Endothelial cell of umbilical vein (primary cell): ENCODE measurements at regions not wholly inside any gene's neighbourhood (a gene's known extent, or its start where the extent isn't known, plus 50 kb on each side); places are given as distances from the start of the nearest gene placed in this dataset.

Experiments used
- BruUV-seq: library from RNA; stranded (reverse); fragments of 400-500 nt; replicated peaks from 2 replicates; lab custom pipeline; 2021; lab: Mats Ljungman, UMichigan
- CTCF ChIA-PET: fragments of 300-600, 350-600 bp; sonication (Branson Sonifier 250); formaldehyde crosslinking; loops from one replicate; lab custom pipeline; 2021; ENCODE audit warnings: antibody characterized with exemption, inconsistent platforms; lab: Charles Lee
- POLR2A ChIA-PET: fragments of 300-600, 350-600 bp; sonication (Branson Sonifier 250); formaldehyde crosslinking; loops from one replicate; lab custom pipeline; 2021; ENCODE audit warnings: antibody characterized with exemption, inconsistent platforms; lab: Charles Lee
- DNase-seq: peaks from one replicate; pipeline ENCODE4 v3.0.0-alpha.2; 2011; ENCODE audit warnings: low read depth, low spot score
- FAIRE-seq: peaks from 2 replicates; lab custom pipeline; 2011; peaks lifted over from hg19 to GRCh38; lab: Jason Lieb, UNC
- H2AFZ ChIP-seq: 2 replicates; pipeline ENCODE4 v1.6.0; 2012; ENCODE audit warnings: low read depth, low read length, control low read depth, inconsistent platforms
- H3K27ac ChIP-seq: 2 replicates; pipeline ENCODE4 v1.5.1; 2011; ENCODE audit warnings: low read depth, mild to moderate bottlenecking, control low read depth, low read length, moderate library complexity; ENCODE audit not compliant: insufficient read depth
- H3K27me3 ChIP-seq, 2 experiments: 2 replicates each; pipeline versions ENCODE4 v1.6.0 to v1.6.1; 2011; ENCODE audit warnings: low read length in 2 of 2, mixed read lengths in 1 of 2; ENCODE audit not compliant: control insufficient read depth in 2 of 2, insufficient read depth in 2 of 2
- H3K36me3 ChIP-seq, 2 experiments: 2 replicates in 1 of 2; 3 replicates in 1 of 2; pipeline ENCODE4 v1.5.1; 2011; ENCODE audit warnings: low read length in 2 of 2, mild to moderate bottlenecking in 1 of 2, moderate library complexity in 1 of 2; ENCODE audit not compliant: control insufficient read depth in 2 of 2, insufficient read depth in 2 of 2; ENCODE audit errors: extremely low read depth in 1 of 2
- H3K4me1 ChIP-seq: 3 replicates; pipeline ENCODE4 v1.5.1; 2011; ENCODE audit warnings: mild to moderate bottlenecking, low read length; ENCODE audit not compliant: control insufficient read depth, insufficient read depth; ENCODE audit errors: extremely low read depth
- H3K4me2 ChIP-seq: 2 replicates; pipeline ENCODE4 v1.6.1; 2011; ENCODE audit warnings: low read length, control low read depth, mixed read lengths; ENCODE audit not compliant: insufficient read depth
- H3K4me3 ChIP-seq, 3 experiments: fragments of 200-600 bp in 1 of 3; sonication (generic), shearing (Covaris generic) in 1 of 3; replicated peaks in 1 of 3; 2 replicates each; pipeline ENCODE4 v1.5.1; 2011 to 2016; ENCODE audit warnings: control low read depth in 3 of 3, low read length in 3 of 3, mild to moderate bottlenecking in 2 of 3, inconsistent platforms in 1 of 3, low read depth in 1 of 3, moderate library complexity in 1 of 3; ENCODE audit not compliant: insufficient read depth in 1 of 3
- H3K79me2 ChIP-seq: 2 replicates; pipeline ENCODE4 v1.6.0; 2012; ENCODE audit warnings: low read length, inconsistent platforms; ENCODE audit not compliant: control insufficient read depth, insufficient read depth
- H3K9ac ChIP-seq: replicated peaks from 2 replicates; pipeline ENCODE3; 2011; ENCODE audit warnings: low read length, control low read depth; ENCODE audit not compliant: insufficient read depth; ENCODE audit errors: extremely low read depth
- H3K9me1 ChIP-seq: replicated peaks from 3 replicates; pipeline ENCODE4 v1.6.0; 2011; ENCODE audit warnings: mild to moderate bottlenecking, low read length; ENCODE audit not compliant: control insufficient read depth, insufficient read depth; ENCODE audit errors: extremely low read depth
- H3K9me3 ChIP-seq: replicated peaks from 2 replicates; pipeline ENCODE4 v1.5.1; 2012; ENCODE audit warnings: low read length, inconsistent platforms; ENCODE audit not compliant: control insufficient read depth, insufficient read depth
- H4K20me1 ChIP-seq: replicated peaks from 2 replicates; pipeline ENCODE3; 2011; ENCODE audit warnings: mild to moderate bottlenecking, low read length; ENCODE audit not compliant: control insufficient read depth, insufficient read depth; ENCODE audit errors: extremely low read depth
- EZH2 ChIP-seq: IDR thresholded peaks from 2 replicates; pipeline ENCODE4 v1.6.1; 2012; ENCODE audit warnings: borderline replicate concordance, low read depth, mild to moderate bottlenecking, moderate library complexity, low read length, inconsistent platforms; ENCODE audit not compliant: severe bottlenecking
- FOS ChIP-seq: IDR thresholded peaks from 2 replicates; pipeline ENCODE4 v1.6.1; 2011; ENCODE audit warnings: mild to moderate bottlenecking, low read length, moderate library complexity, borderline replicate concordance; ENCODE audit not compliant: insufficient read depth
- GATA2 ChIP-seq: IDR thresholded peaks from 2 replicates; pipeline ENCODE4 v1.7.0; 2011; ENCODE audit warnings: low read depth, mild to moderate bottlenecking, moderate library complexity, mixed read lengths, low read length; ENCODE audit not compliant: insufficient read length, insufficient read depth
- JUN ChIP-seq: IDR thresholded peaks from 2 replicates; pipeline ENCODE4 v1.6.1; 2011; ENCODE audit warnings: borderline replicate concordance, low read depth; ENCODE audit not compliant: insufficient read length, insufficient read depth
- MYC ChIP-seq: IDR thresholded peaks from one replicate; pipeline ENCODE4 v1.6.1; 2011; ENCODE audit warnings: mild to moderate bottlenecking, low read depth, low read length
- POLR2A ChIP-seq: IDR thresholded peaks from 2 replicates; pipeline ENCODE4 v1.6.1; 2012; ENCODE audit warnings: low read depth, mild to moderate bottlenecking, control low read depth, low read length
- POLR2AphosphoS5 ChIP-seq: IDR thresholded peaks from 2 replicates; pipeline ENCODE4 v1.6.1; 2012; ENCODE audit warnings: low read depth, mild to moderate bottlenecking, control low read depth, low read length, moderate library complexity; ENCODE audit not compliant: insufficient read depth
- dilution Hi-C: fragments of 300-500 bp; cut with MboI; formaldehyde crosslinking; loops from one replicate; pipeline ENCODE4 v1.15.0; 2019; ENCODE audit warnings: low sequenced_read_pairs; ENCODE audit not compliant: extremely low pct_ligation_motif_present
- intact Hi-C: fragments of 100-400 bp; cut with micrococcal nuclease; formaldehyde crosslinking; loops from one replicate; pipeline ENCODE4 v1.10.0; 2022
- TF ChIP-seq, protein P1 (sequence below), 2 donors: IDR thresholded peaks; 1 replicate in 1 of 2; 2 replicates in 1 of 2; pipeline ENCODE4 v1.5.1; 2011; ENCODE audit warnings: low read length in 2 of 2, mild to moderate bottlenecking in 2 of 2, moderate library complexity in 2 of 2, control low read depth in 1 of 2, inconsistent platforms in 1 of 2, low read depth in 1 of 2; ENCODE audit not compliant: insufficient read depth in 1 of 2; ENCODE audit errors: extremely low read depth in 1 of 2
- TF ChIP-seq, protein P2 (sequence below): IDR thresholded peaks from 2 replicates; pipeline ENCODE4 v1.6.1; 2011; ENCODE audit not compliant: insufficient read depth, insufficient read length

DNA sequence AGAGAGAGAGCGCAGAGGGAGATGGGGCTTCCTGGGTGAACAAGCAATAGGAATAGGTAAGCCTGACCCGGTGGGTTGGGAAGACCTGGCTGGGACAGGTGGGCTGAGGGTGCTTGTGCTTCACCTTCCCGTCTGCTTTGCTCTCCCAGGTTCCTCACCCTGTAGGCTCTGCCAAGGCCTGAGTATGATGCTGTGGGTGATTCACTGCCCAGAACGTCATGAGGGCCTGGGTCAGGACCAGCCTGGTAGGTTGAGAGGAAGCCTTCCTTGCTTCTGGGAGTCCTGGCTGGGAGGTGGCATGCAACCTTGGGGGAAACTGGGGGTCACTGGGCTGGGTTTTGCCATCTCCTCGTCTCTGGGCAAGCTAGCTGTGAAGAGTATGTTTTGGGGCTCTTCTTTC lies 220.2 kb upstream of the APCDD1 start:
- H3K9me1 ChIP-seq = no peaks in the 10 kb centered on the region
- H3K27me3 ChIP-seq = peaks cover 0 to 2% of the 10 kb centered on the region in 2 experiments
- H3K27ac ChIP-seq = no peak overlapping the region
- no peaks in the 10 kb centered on the region for H3K79me2 ChIP-seq
- intact Hi-C loops (no loop called here), dilution Hi-C loops (no loop called here)
- no peaks in the 10 kb centered on the region for H3K36me3 ChIP-seq
- DNase-seq (no peak), FAIRE-seq (no peak)
- H3K4me1 ChIP-seq = no peaks in the 10 kb centered on the region
- TF ChIP-seq FOS = no peak
- TF ChIP-seq, protein P1, sequence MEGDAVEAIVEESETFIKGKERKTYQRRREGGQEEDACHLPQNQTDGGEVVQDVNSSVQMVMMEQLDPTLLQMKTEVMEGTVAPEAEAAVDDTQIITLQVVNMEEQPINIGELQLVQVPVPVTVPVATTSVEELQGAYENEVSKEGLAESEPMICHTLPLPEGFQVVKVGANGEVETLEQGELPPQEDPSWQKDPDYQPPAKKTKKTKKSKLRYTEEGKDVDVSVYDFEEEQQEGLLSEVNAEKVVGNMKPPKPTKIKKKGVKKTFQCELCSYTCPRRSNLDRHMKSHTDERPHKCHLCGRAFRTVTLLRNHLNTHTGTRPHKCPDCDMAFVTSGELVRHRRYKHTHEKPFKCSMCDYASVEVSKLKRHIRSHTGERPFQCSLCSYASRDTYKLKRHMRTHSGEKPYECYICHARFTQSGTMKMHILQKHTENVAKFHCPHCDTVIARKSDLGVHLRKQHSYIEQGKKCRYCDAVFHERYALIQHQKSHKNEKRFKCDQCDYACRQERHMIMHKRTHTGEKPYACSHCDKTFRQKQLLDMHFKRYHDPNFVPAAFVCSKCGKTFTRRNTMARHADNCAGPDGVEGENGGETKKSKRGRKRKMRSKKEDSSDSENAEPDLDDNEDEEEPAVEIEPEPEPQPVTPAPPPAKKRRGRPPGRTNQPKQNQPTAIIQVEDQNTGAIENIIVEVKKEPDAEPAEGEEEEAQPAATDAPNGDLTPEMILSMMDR (IDR thresholded peaks at IDR 0.05; ENCODE audit: extremely low read depth in 1 of 2, insufficient read depth in 1 of 2, low read depth in 1 of 2, low read length in 2 of 2) = no peak
- TF ChIP-seq EZH2 = no peak
- TF ChIP-seq POLR2AphosphoS5 = no peak
- TF ChIP-seq, protein P2, sequence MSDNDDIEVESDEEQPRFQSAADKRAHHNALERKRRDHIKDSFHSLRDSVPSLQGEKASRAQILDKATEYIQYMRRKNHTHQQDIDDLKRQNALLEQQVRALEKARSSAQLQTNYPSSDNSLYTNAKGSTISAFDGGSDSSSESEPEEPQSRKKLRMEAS = no peak
- TF ChIP-seq JUN = no peak
- no peak for TF ChIP-seq GATA2
- no peak for TF ChIP-seq POLR2A
- no peak for TF ChIP-seq MYC
- no peak overlapping the region for H3K9ac ChIP-seq
- no peaks in the 10 kb centered on the region for H4K20me1 ChIP-seq
- POLR2A ChIA-PET = no interaction called here
- CTCF ChIA-PET = no interaction called here
- BruUV-seq = no TSS peak
- H3K4me3 ChIP-seq = no peak overlapping the region
- H3K4me2 ChIP-seq = no peak overlapping the region
- no peaks in the 10 kb centered on the region for H3K9me3 ChIP-seq
- no peak overlapping the region for H2AFZ ChIP-seq
